HT1080 (cell line): ENCODE measurements at regions not wholly inside any gene's neighbourhood (a gene's known extent, or its start where the extent isn't known, plus 50 kb on each side); places are given as distances from the start of the nearest gene placed in this dataset. TPM values are rescaled to one million over a fixed set of nuclear protein-coding genes. Genes with fewer than 3 reads are reported as not detected.

Experiments used
- DNase-seq: peaks from one replicate; pipeline ENCODE4 v3.0.0-alpha.2; 2015; ENCODE audit warnings: low read depth
- small RNA-seq: library from RNA; depleted of rRNA; stranded (forward); fragments of <200 nt; gene quantifications from one replicate; pipeline ENCODE3, GENCODE V24; 2014

DNA sequence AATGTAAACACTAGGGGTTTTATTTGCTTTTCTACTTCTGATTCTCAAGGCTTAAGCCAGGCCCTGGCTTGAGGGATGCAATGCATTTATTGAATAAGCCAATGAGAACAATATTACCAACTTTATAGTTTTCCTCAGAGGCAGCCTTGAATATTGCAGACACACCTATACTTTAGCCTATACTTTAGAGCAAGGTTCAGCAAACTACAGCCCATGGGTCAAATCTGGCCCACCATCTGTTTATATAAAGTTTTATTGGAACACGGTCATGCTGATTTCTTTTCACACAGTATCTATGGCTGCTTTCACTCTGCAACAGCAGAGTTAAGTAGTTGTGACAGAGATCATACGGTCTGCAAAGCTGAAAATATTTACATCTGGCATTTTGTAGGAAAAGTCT is 50.3 kb upstream of the E2F8 start:
- no peak for DNase-seq

Small RNA genes in the stretch of these regions (small RNA-seq; reads per million reads assigned to genes)
- gene MIR4486 (not detected), gene RF00408 (not detected), gene RNA5SP335 (not detected)
